ENCODE measurements at regions not wholly inside any gene's neighbourhood (a gene's known extent, or its start where the extent isn't known, plus 50 kb on each side); places are given as distances from the start of the nearest gene placed in this dataset.

DNA sequence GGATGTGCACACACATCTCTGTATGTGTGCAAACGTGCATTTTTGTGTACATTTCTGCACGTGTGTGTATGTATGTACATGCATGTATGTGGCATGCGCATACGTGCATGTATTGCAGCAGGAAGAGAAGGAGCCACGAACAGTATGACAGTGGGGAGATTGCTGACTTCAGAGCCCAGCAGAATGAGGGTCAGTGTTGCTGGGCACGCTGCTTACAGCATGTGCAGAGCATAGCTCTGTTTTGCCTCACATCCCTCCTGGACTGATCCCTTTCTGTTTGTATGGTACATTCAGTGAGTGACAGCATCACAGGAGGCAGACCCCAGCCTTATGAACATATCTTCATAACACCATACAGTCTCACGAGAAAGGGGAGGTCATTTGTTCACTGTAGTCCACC is 934.0 kb upstream of the EEF2KMT start:
- no peaks in the 10 kb centered on the region for H3K4me1 ChIP-seq (ENCODE audit: control insufficient read depth in 1 of 2, insufficient read depth in 1 of 2, low read depth in 1 of 2, low read length in 1 of 2)
- H3K9me3 ChIP-seq = no peaks in the 10 kb centered on the region
- H3K4me3 ChIP-seq (ENCODE audit: low read depth in 1 of 2, low read length in 1 of 2) = no peak overlapping the region
- H3K36me3 ChIP-seq = no peaks in the 10 kb centered on the region
- no peaks in the 10 kb centered on the region for H3K27me3 ChIP-seq
- no peak overlapping the region for H3K27ac ChIP-seq
- TF ChIP-seq, protein P1, sequence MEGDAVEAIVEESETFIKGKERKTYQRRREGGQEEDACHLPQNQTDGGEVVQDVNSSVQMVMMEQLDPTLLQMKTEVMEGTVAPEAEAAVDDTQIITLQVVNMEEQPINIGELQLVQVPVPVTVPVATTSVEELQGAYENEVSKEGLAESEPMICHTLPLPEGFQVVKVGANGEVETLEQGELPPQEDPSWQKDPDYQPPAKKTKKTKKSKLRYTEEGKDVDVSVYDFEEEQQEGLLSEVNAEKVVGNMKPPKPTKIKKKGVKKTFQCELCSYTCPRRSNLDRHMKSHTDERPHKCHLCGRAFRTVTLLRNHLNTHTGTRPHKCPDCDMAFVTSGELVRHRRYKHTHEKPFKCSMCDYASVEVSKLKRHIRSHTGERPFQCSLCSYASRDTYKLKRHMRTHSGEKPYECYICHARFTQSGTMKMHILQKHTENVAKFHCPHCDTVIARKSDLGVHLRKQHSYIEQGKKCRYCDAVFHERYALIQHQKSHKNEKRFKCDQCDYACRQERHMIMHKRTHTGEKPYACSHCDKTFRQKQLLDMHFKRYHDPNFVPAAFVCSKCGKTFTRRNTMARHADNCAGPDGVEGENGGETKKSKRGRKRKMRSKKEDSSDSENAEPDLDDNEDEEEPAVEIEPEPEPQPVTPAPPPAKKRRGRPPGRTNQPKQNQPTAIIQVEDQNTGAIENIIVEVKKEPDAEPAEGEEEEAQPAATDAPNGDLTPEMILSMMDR (IDR thresholded peaks at IDR 0.05) = no peak

DNA sequence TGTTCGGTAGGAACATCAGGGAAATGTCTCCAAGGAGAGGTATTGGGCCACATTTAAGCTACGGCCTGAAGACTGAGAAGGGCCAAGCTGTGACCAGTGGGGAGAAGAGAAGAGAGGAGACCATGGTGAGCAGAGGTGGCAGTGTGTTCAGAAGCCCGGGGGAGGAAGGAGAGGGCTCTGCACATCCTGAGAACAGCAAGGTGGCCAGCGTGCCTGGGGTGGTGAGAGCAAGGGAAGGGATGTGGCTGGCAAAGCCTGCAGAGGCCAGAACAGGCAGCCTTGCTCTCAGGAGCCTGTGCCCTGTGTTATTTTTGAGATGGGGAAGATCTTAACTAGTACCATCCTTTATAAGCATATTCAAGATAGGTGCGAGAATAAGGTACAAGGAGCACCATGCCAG is 933.5 kb upstream of the EEF2KMT start:
- no peaks in the 10 kb centered on the region for H3K27me3 ChIP-seq
- no peaks in the 10 kb centered on the region for H3K9me3 ChIP-seq
- H3K4me1 ChIP-seq (ENCODE audit: control insufficient read depth in 1 of 2, insufficient read depth in 1 of 2, low read depth in 1 of 2, low read length in 1 of 2) = no peaks in the 10 kb centered on the region
- TF ChIP-seq, protein P1 (IDR thresholded peaks at IDR 0.05) = no peak
- H3K4me3 ChIP-seq (ENCODE audit: low read depth in 1 of 2, low read length in 1 of 2) = no peak overlapping the region
- no peak overlapping the region for H3K27ac ChIP-seq
- no peaks in the 10 kb centered on the region for H3K36me3 ChIP-seq

DNA sequence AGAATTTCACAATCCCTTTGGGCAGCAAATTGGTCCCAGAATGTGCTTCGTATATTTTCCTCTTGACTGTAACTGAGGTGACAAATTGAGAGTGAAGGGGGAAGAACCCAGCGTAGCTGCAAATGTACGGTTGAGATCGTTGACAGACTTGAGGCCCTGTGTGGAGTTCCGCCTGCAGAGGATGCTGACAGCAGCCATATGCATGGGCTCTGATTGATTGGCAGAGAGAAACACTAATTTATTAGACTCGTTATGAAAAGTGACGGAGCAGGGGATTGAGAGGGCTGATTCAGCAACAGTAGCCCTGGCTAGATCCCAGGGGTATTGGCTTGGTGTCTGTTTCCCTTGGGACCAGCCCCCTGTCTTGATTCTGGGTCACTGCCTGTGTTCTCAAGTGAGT is 930.1 kb upstream of the EEF2KMT start:
- Histone ChIP-seq H3K4me1 (ENCODE audit: control insufficient read depth in 1 of 2, insufficient read depth in 1 of 2, low read depth in 1 of 2, low read length in 1 of 2) (no peaks in the 10 kb centered on the region), H3K9me3 (no peaks in the 10 kb centered on the region), H3K27ac (no peak overlapping the region), H3K4me3 (ENCODE audit: low read depth in 1 of 2, low read length in 1 of 2) (no peak overlapping the region), H3K27me3 (no peaks in the 10 kb centered on the region), H3K36me3 (no peaks in the 10 kb centered on the region)
- TF ChIP-seq, protein P1 (IDR thresholded peaks at IDR 0.05) = no peak

DNA sequence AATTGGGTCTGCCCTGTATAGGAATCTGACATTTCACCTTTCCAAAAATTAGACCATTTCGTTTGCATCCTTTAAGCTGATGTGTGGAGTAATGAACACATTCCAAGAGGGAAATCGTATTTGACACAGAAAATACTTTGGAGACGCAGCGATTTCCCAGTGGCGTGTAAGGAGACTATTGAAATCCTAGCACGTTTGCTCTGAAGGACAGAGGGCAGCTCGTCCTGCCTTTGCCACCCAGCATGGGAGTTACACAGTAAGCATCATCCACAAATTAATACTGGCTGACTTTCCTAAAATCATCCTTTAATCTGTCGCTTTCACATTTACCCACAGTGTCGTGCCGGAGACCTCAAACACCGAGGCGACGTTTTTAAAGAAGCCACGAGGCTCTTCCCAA is 925.9 kb upstream of the EEF2KMT start:
- H3K36me3 ChIP-seq = no peaks in the 10 kb centered on the region
- H3K9me3 ChIP-seq = no peaks in the 10 kb centered on the region
- H3K27me3 ChIP-seq = peaks cover 35% of the 10 kb centered on the region

DNA sequence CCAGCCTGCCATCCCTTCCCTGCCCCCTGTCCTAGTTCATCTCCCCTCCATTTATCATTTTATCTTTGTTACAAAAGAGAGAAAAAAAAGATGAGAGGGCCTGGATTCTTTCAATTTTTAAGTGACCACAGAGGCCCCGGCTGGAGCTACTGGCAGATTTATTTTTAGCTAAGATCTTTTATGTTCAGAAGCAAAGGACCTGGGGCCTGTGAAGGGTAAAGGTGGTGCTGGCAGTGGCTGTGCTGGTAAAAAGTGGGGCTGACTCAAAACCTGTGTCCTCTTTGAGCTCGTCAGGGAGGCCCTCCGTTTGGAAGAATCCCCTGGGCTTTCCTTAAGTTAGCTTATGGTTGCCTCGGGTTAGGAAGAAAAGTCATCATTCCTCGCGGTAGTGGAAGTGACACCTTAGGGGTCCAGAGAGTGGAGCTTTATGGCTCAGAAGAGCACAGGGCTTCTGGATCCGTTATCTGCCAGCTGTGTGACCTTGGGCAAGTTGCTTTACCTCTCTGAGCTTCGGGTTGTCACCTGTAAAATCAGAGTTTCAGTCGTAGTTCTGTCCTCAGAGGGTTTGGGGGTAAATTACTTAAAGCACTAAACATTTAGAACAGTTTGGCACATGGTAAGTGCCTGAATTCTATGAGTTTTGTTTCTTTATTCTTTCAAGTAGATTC is 923.8 kb upstream of the EEF2KMT start:
- no peaks in the 10 kb centered on the region for H3K4me1 ChIP-seq (ENCODE audit: control insufficient read depth in 1 of 2, insufficient read depth in 1 of 2, low read depth in 1 of 2, low read length in 1 of 2)
- H3K36me3 ChIP-seq = no peaks in the 10 kb centered on the region
- no peak overlapping the region for H3K4me3 ChIP-seq (ENCODE audit: low read depth in 1 of 2, low read length in 1 of 2)
- H3K27ac ChIP-seq = no peak overlapping the region
- H3K9me3 ChIP-seq = no peaks in the 10 kb centered on the region
- H3K27me3 ChIP-seq = peaks cover 48% of the 10 kb centered on the region
- TF ChIP-seq, protein P1 (IDR thresholded peaks at IDR 0.05) = no peak

More for the DNA sequence above, 925.9 kb upstream of the EEF2KMT start:
- no peak overlapping the region for H3K4me3 ChIP-seq (ENCODE audit: low read depth in 1 of 2, low read length in 1 of 2)
- no peak overlapping the region for H3K27ac ChIP-seq
- TF ChIP-seq, protein P1 (IDR thresholded peaks at IDR 0.05) = no peak
- H3K4me1 ChIP-seq (ENCODE audit: control insufficient read depth in 1 of 2, insufficient read depth in 1 of 2, low read depth in 1 of 2, low read length in 1 of 2) = no peaks in the 10 kb centered on the region

All from neutrophil (primary cell).